LNCAP (cell line): ENCODE measurements at regions not wholly inside any gene's neighbourhood (a gene's known extent, or its start where the extent isn't known, plus 50 kb on each side); places are given as distances from the start of the nearest gene placed in this dataset.

ENCODE experiments used
- CTCF ChIP-seq: fragments of 450-650 bp; IDR thresholded peaks from 2 replicates; pipeline ENCODE4 v1.5.1; 2017; ENCODE audit warnings: mild to moderate bottlenecking

- no peak for TF ChIP-seq CTCF
Measured at GRCh38 chr14:83483063-83483462, 1949.4 kb upstream of the SEL1L start.

GRCh38 chr14:83485591-83485990, 1951.9 kb upstream of the SEL1L start:
- TF ChIP-seq CTCF = no peak

GRCh38 chr14:83491091-83491490, 1957.4 kb upstream of the SEL1L start:
- no peak for TF ChIP-seq CTCF

GRCh38 chr14:83520837-83521236, 1987.2 kb upstream of the SEL1L start:
- no peak for TF ChIP-seq CTCF

- no peak for TF ChIP-seq CTCF
Measured at GRCh38 chr14:83529531-83529930, 1995.9 kb upstream of the SEL1L start.

GRCh38 chr14:83533734-83534133, 1996.2 kb upstream of the FLRT2 start:
- TF ChIP-seq CTCF = no peak

- TF ChIP-seq CTCF = no peak
Measured at GRCh38 chr14:83534995-83535394, 1994.9 kb upstream of the FLRT2 start.

GRCh38 chr14:83535444-83535843, 1994.5 kb upstream of the FLRT2 start:
- TF ChIP-seq CTCF = no peak
